ENCODE measurements at regions not wholly inside any gene's neighbourhood (a gene's known extent, or its start where the extent isn't known, plus 50 kb on each side); places are given as distances from the start of the nearest gene placed in this dataset.

DNA sequence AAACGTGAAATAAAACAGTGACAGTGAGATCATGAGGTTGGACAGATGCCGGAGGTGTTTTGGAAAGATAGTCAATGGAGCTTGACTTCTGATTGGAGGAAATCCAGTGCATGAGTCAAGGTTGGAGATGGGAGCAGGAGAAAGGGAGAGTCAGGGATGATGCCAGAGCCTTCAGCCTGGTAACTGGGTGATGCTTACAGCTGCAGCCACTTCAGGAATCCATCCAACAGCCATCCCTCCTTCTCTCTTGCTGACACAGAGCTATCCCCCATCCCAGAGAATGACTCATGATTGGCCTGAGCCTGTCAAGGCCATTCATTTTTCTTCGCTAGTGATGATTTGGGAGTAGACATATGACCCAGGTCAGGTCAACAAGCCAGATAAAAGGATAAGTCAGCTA, 112.8 kb downstream of the SAMD5 start:
- FAIRE-seq (no peak), DNase-seq (ENCODE audit: insufficient read length, low spot score) (no peak)

DNA sequence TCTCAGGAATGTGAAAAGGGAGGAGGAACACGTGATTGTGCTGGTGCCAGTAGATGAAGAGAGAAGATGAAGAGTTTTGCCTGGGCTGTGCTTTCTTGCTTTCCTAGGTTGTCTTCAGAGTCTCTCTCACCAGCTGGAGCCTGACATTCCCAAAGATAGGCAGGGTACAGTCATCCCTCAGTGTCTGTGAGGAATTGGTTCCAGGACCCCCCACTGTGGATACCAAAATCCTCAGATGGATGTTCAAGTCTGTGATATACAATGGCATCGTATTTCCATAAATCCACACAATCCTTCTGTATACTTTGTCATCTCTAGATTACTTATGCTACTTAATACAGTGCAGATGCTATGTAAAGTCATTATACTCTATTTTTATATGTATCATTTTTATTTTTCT, 113.5 kb downstream of the SAMD5 start:
- DNase-seq (ENCODE audit: insufficient read length, low spot score), result no peak
- no peak for FAIRE-seq

DNA sequence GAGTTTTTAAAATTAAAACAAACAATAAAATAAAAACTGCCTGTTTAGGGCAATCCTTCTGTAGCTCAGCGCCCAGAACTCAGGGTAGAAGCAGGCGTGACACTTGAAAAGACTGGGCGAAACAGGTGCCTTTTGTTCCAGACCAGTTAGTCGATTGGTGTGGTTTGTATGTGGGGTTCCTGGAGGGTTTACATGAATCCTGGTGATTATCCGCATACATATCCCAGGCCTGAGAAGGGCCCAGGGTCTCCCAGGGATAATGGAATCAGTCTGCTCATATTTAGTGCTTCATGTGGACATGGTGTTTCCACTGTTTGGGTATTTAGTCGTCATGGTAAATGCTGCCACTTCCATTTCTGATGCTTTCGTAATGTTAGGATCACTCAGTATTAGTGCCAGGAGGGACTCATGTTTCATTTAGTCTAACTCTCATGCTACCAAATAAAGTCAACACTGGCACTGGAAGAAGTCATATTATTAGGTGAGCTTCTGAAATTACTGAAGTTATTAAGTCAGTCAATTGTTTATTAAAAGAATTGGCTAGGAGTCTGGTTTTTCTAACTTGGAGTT, 116.5 kb downstream of the SAMD5 start:
- no peak for DNase-seq (ENCODE audit: insufficient read length, low spot score)
- FAIRE-seq, result no peak

DNA sequence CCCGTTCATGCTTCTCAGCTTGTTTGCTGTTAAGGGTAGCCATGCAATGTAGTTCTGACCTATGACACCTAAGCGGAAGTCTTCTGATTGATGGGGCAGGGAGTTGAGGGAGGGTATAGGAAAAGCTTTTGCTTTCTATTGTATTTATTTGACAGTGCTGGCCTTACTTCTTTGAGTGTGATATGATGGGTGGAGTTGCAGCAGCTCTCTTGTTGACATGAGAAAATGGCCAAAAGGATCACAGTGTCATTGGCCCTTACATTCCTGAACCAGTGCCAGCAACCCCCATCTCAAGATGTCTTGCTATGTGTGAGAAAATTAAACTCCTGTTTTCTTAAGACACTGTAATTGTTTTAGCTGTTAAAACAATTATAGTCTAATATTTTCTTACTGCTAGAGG, 117.5 kb downstream of the SAMD5 start:
- DNase-seq (ENCODE audit: insufficient read length, low spot score) (no peak), FAIRE-seq (no peak)

DNA sequence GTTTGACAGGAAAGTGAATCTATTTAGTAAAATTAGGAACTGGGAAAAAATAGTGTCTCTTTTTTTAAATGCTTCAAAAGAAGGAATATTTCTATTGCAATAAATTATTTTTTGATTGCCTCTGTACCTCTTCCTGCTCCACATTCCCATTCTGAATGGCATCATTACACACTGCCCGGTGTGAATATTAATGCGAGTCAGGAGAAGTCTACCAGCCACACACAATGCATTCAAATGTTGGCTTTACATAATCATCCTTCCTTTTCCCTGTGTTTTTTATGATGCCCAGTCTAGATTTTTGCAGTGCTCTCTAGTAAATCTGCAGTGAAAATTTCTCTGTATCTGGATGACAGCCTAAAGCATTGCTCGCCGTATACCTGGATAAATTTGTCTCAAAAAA, 118.9 kb downstream of the SAMD5 start:
- FAIRE-seq (no peak), DNase-seq (ENCODE audit: insufficient read length, low spot score) (no peak)

DNA sequence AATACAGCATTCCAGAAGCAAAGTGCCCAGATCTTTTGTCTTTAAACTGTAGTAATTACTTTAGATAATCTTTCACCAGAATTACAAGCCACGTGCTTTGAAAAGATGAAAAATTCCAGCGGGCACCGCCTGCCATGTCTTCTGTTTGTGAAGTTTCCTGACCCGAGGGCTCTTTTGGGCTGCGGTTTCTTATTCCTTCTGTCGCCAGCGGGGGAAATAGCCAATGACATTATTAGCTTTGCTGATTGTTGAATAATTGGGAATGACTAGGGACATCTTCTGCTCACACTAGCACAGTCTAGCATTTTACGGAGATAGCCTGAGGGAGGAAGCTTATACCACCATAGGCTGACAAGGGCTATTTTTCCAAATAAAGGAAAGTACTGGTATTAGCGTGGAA, 124.7 kb downstream of the SAMD5 start:
- DNase-seq (ENCODE audit: insufficient read length, low spot score) (no peak), FAIRE-seq (no peak)

DNA sequence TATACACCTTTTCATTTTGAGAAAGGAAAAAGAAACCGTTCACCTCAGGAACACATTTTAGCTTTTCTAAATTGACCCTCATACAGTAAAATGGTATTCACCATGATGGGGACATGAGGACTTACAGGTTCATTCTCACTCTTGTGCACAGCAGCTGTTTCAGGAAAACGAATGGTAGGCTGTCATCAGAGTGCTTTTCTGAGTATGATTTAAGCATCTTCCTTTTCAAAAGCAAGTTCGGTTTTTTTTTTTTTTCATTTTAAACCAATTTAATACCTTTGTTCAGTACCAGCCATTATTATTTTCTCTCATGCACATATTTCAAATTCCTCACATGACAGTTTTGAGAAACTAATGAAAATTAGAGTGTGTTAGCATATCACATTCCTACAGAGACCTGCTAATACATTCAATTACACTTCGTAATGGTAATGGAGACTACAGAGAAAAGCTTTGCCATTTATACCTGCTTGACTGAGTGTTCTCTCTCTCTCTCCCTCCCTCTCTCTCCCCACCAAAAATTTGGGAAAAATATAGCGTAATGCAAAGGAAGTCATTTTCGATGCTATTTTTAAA, 129.2 kb downstream of the SAMD5 start:
- DNase-seq (ENCODE audit: insufficient read length, low spot score) (no peak), FAIRE-seq (no peak)

DNA sequence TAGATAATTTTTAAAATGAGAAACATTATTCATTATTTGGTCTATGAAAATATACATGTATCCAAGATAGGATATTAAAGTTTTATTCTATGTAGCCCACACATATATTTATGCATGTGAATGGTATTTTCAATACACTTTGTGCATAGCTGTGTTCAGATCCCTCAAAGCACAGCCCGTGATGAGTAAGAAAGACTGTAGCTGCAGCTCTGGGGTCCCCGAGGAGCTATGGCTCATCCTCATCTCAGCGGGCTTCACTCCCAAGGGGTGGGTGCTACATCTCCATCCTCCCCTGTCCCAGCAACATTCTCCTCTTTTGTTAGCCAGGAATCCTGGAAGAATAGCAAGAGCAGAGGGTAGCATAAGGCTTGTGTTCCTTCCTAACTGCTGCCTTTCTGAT, 130.8 kb downstream of the SAMD5 start:
- DNase-seq (ENCODE audit: insufficient read length, low spot score) (no peak), FAIRE-seq (no peak)

DNA sequence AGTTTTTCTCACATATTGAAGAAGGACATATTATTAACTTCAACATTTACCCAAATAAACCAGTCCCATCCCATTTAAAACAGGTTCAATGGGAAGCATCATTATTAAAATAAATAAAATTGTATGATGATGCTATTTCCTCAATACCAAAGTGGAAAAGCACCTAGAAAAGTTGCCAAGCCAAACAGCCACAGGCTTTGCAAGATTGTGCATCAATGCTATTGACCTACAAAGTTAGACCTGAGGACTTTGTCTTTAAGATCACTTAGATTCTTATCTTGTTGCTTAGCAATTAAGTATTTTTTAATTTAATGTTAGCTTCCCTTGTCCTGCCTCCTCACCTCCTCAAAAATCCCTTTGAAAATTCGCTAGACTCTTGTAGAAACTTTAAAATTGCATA, 132.1 kb downstream of the SAMD5 start:
- DNase-seq (ENCODE audit: insufficient read length, low spot score), result no peak
- no peak for FAIRE-seq

DNA sequence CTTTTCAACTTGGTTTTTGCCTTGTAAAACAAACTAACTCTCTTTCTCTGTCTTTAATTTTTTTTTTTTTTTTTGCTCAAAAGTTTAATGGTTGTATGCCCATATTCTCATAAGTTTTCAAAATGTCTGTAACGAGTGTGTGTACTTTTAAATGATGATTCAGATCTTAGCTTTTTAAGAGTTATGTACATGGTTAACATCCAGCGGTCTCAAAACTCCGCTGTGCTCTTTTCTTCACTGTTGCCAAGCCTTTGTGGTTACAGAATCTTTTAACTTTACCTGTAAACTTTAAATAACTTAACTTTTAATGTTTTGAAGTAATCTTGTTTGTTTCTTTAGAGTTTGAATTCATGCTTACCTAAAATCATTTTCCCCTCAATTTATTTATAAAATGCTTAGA, 133.0 kb downstream of the SAMD5 start:
- no peak for FAIRE-seq
- no peak for DNase-seq (ENCODE audit: insufficient read length, low spot score)

DNA sequence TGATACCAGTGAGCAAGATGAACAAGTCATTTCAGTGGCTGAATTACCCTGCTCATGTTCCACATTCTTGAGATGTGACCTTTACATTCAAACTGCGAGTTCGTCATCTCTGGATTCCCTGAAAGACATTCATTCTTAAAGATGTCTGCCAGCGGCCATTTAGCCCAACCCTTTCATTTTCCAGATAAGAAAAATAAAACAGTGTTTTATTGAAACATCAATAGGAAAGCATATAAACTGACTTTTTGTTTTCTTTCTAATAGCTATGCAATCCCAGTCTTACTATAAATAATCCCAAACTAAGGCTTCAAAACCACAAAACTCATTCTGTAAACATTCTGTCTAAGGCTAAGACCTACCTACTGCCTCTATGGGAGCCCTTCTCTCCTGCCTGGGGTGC, 134.0 kb downstream of the SAMD5 start:
- FAIRE-seq (no peak), DNase-seq (ENCODE audit: insufficient read length, low spot score) (no peak)

DNA sequence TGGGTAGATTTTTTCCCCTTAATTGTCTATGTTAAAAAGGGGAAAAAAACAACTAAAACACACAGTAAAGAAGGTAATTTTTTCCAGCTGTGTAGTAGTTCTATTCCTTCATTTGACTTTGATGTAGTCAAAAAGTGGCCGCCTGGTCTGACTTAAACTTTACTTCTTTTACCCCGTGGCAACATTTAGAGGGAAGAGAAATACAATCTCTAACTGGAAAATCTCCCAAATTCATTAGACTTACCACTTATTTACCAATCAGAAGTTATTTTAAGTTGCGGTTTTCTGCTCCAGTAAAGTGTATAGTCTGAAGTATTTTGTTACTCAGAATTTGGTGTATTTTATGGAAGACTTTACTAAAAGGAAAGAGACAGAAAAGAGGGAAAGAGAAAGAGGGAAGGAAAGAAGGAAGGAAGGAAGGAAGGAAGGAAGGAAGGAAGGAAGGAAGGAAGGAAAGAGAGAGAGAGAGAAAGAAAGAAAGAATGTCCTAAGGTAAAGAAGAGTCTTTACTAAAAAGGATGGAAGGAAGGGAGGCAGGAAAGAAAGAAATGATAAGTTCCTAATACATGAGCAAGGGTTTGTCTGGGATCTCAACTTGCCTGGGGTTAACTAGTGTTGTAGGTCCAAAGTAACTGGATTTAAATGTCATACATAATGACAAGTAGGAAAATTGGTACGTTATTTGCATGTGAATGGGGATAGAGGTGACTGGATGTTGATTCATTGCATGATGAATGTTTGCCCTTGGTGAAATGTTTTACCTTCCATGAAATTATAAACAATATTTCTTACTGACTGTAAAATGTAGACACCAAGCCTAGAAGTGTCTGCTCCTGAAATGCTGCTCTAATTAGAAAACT, 135.1 kb downstream of the SAMD5 start:
- DNase-seq (ENCODE audit: insufficient read length, low spot score) (no peak), FAIRE-seq (no peak)

DNA sequence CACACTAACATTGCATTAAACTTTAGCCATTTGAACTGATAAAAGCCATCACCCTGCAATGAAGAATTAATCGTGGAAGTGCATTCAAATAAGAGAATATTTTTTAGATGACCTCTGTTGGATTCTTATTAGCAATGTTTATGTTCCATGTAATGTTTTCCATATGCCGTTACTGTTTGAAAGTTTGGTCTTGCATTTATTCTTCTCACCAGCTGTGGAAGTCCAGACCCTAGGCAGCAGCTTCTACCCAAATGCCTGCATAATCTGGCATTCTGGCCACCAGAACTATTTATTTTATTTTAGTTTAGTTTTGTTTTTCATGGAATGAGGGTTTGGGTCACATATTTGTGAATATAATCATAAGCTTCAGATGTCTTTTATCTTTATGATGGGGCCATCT, 140.4 kb downstream of the SAMD5 start:
- no peak for FAIRE-seq
- DNase-seq (ENCODE audit: insufficient read length, low spot score), result no peak

DNA sequence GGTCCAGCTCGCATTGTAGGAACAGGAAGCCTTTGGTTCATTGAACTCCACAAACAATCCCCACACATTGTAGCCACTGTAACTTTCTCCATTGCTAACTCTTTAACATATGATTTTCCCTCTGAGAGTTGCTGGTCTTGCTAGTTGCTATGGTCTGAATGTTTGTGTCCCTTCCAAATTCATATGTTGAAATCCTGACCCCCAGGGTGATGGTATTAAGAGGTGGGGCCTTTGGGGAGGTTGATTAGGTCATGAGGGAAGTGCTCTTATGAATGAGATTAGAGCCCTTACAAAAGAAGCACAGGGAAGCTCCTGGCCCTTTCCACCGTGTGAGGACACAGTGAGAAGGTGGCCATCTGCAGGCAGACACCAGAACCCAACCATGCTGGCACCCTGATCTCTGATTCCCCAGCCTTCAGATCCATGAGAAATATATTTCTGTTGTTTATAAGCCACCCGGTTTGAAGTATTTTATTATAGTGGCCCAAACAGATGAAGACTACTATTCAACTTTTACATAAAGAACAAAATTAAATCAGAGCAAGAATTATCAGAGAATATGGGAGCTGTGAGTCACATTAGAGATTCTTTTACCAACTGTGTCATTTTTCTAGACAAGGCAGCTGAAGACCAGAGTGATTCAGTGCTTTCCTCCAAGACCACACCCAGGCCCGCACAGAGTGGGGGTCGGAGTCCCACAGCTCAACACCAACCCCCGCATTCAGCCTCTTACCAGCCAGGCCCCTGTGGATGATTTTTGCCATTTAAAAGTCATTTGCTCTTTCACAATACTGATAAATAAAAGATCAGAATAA, 143.0 kb downstream of the SAMD5 start:
- FAIRE-seq (no peak), DNase-seq (ENCODE audit: insufficient read length, low spot score) (no peak)

DNA sequence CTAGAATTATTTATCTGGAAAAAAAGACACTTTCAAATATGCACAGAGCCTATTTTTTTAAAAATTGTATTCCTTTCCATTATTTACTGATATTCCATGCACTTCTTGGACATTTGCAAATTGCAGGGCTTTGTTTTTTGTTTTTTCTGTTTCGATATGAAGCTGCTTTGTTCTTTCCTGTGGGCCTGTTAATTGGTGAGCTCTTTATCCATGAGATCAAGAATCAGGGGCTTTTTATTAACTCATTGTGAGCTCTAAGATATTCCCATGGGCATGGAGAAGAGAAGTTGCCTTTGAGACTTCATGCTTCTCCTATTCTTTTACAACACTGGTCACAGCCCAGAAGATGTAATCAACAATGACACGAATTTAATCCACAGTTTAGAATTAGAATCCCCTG, 145.1 kb downstream of the SAMD5 start:
- DNase-seq (ENCODE audit: insufficient read length, low spot score) (no peak), FAIRE-seq (no peak)

DNA sequence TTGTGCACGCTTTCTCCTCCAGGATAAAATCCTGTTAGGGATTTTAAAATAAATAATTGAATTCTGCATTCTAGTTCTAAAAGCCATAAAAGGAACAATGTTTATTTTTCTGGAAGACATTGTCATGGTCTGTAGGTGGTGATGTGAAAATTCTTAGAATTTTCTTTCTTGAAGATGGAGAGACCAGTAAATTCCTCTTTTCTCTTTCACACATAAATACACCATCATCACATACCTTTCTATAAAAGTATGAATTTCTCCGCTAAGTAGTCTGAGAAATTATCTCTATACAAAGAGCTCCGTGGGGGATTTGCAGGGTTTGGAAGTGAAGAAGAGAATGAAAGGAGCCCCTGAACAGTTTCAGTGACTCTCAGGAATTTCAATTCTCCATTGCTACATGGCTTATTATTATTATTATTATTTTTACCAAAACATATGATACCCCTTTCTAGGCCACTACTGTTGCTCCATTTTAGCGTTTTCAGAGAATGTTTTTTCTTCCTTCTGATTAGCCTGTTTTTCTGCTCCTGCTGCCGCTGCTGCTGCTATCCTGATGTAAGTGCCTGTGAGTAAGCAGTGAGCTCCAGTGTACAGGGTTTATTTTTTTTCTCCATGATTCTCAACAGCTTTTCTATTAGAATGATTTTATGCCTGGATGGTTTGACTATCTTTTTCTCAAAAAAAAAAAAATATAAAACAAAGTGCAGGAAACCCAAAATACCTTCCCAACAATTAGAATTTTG, 145.8 kb downstream of the SAMD5 start:
- DNase-seq (ENCODE audit: insufficient read length, low spot score) (no peak), FAIRE-seq (no peak)

DNA sequence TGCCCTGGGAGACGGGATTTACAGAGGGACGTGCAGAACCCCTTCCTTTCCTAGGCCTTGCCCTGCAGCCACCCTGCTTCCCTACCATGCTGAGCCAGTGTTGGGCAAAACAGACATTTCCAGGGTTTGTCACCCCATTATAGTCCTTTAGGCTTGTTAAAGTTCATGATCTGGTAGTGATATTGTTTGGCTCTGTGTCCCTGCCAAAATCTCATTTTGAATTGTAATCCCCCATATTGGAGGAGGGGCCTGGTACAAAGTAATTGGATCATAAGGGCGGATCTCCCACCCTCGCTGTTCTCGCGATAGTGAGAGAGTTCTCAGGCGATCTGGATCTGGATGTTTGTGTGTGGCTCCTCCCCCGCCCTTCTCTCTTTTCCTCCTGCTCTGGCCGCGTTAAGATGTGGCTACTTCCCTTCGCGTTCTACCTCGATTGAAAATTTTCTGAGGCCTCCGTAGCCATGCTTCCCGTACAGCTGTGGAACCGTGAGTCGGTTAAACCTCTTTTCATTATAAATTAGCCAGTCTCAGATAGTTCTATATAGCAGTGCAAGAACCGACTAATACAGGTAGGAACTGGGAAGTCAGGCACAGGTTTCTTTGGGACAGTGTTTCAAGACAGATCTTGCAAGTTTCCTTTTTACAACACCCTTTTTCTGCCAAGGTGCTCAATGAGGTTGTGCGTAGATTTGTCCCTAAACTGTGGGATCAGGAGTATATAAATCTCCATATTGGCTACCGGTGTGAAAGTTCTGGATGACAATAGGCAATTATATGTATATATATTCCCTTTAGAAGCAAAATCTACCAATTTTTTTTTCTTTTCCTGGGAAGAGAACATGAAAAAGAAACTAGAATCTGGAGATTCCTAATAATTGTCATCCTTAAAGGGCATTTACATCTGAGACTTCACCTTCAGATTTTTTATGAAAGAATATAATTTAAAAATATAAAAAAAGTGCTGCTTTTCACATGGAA, 152.1 kb downstream of the SAMD5 start:
- FAIRE-seq, result no peak
- DNase-seq (ENCODE audit: insufficient read length, low spot score), result no peak

DNA sequence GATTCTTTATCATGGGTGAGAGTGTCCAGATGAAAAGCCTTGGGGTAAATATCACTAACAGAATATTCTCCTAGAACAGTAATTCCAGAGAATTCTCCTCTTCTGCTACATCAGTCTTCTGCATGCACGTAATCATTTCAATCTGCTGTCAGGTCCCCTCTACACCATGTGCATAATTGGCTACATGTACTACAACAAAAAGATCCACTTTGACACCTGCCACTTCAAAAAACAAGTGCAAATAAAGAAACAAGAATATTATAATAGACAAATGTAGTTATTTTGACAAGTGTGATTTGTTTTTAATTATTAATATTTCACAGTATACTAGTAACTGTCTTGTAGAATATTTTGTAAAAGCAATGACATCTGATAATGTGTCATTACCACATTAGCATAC, 154.2 kb downstream of the SAMD5 start:
- no peak for FAIRE-seq
- no peak for DNase-seq (ENCODE audit: insufficient read length, low spot score)

DNA sequence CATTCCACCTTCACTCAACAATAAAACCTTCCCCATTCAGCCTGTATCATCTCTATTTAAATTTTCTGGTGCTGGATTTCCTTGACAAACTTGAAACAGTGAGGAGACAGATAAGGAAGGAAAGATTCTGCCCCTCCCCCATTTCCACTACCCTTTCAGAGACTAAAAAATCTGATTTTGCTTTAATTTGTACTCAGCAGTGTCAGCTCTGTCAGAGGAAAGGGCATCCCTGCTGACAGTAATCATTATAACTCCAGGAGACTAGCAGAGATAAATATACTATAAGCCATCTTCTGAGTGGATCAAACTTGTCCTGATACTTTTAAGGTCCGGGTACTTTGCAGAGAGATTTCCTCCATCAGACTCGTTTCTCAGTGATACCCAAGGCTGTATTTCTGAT, 155.6 kb downstream of the SAMD5 start:
- no peak for DNase-seq (ENCODE audit: insufficient read length, low spot score)
- FAIRE-seq, result no peak

DNA sequence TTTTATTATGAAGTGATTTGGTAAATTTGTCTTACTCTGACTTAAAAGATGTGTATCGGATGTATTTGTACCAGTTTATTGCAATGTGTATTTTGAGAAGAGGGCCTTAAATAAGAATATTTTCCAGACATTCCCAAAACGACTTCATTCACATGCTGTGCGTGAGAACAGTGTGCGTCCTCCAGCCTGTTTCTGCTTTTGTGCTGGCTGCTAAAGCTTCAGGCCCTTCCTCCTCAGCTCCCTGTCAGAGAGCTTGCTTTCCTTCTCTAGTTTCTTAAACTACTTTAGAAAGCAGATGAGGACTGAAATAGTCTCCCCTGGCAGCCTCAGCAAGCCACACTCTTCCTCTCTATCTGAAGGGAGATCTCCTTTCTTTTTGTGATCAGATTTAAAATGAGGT, 157.8 kb downstream of the SAMD5 start:
- no peak for FAIRE-seq

More for the DNA sequence above, 157.8 kb downstream of the SAMD5 start:
- DNase-seq (ENCODE audit: insufficient read length, low spot score), result no peak
